ENCODE measurements at regions not wholly inside any gene's neighbourhood (a gene's known extent, or its start where the extent isn't known, plus 50 kb on each side); places are given as distances from the start of the nearest gene placed in this dataset.

- intact Hi-C loops (cut with DNase I; ENCODE audit: low total_unique reads): no loop called here
- Histone ChIP-seq H3K4me3 (no peak overlapping the region), H3K27me3 (no peaks in the 10 kb centered on the region), H3K9me3 (no peaks in the 10 kb centered on the region), H3K36me3 (no peaks in the 10 kb centered on the region), H3K27ac (no peak overlapping the region), H3K4me1 (no peaks in the 10 kb centered on the region)
- no peak for DNase-seq
- no peak for TF ChIP-seq CTCF (IDR thresholded peaks at IDR 0.05)
These were observed 535.2 kb downstream of the GALR1 start for GRCh38 chr18:77784759-77785379.

- H3K27ac ChIP-seq: no peak overlapping the region
- no peaks in the 10 kb centered on the region for H3K4me1 ChIP-seq
- no peak overlapping the region for H3K4me3 ChIP-seq
- no peaks in the 10 kb centered on the region for H3K9me3 ChIP-seq
- DNase-seq: no peak
- intact Hi-C loops (cut with DNase I; ENCODE audit: low total_unique reads): no loop called here
- TF ChIP-seq CTCF (IDR thresholded peaks at IDR 0.05): no peak
- no peaks in the 10 kb centered on the region for H3K36me3 ChIP-seq
- no peaks in the 10 kb centered on the region for H3K27me3 ChIP-seq
These were observed 535.8 kb downstream of the GALR1 start for GRCh38 chr18:77785415-77785975.

GRCh38 chr18:77803024-77803423 is 553.4 kb downstream of the GALR1 start:
- TF ChIP-seq CTCF (IDR thresholded peaks at IDR 0.05): no peak
- no peak for DNase-seq
- intact Hi-C loops (cut with DNase I; ENCODE audit: low total_unique reads): no loop called here
- H3K4me3 ChIP-seq: no peak overlapping the region
- no peaks in the 10 kb centered on the region for H3K36me3 ChIP-seq
- H3K9me3 ChIP-seq: peaks cover 0 to 4% (median 0%) of the 10 kb centered on the region in 3 donors
- no peaks in the 10 kb centered on the region for H3K27me3 ChIP-seq
- H3K4me1 ChIP-seq: no peaks in the 10 kb centered on the region
- no peak overlapping the region for H3K27ac ChIP-seq

GRCh38 chr18:77804382-77804781 is 554.7 kb downstream of the GALR1 start:
- DNase-seq: no peak
- Histone ChIP-seq H3K4me1 (no peaks in the 10 kb centered on the region), H3K36me3 (no peaks in the 10 kb centered on the region), H3K9me3 (no peaks in the 10 kb centered on the region), H3K4me3 (no peak overlapping the region), H3K27ac (no peak overlapping the region), H3K27me3 (no peaks in the 10 kb centered on the region)
- no peak for TF ChIP-seq CTCF (IDR thresholded peaks at IDR 0.05)
- intact Hi-C loops (cut with DNase I; ENCODE audit: low total_unique reads): no loop called here

- H3K27me3 ChIP-seq: no peaks in the 10 kb centered on the region
- TF ChIP-seq CTCF (IDR thresholded peaks at IDR 0.05): no peak
- H3K36me3 ChIP-seq: no peaks in the 10 kb centered on the region
- no peaks in the 10 kb centered on the region for H3K9me3 ChIP-seq
- no peak overlapping the region for H3K27ac ChIP-seq
- no peak overlapping the region for H3K4me3 ChIP-seq
- intact Hi-C loops (cut with DNase I; ENCODE audit: low total_unique reads): no loop called here
- no peaks in the 10 kb centered on the region for H3K4me1 ChIP-seq
- DNase-seq: no peak
These were observed 558.0 kb downstream of the GALR1 start for GRCh38 chr18:77807650-77808049.
